ENCODE measurements at regions not wholly inside any gene's neighbourhood (a gene's known extent, or its start where the extent isn't known, plus 50 kb on each side); places are given as distances from the start of the nearest gene placed in this dataset.

DNA sequence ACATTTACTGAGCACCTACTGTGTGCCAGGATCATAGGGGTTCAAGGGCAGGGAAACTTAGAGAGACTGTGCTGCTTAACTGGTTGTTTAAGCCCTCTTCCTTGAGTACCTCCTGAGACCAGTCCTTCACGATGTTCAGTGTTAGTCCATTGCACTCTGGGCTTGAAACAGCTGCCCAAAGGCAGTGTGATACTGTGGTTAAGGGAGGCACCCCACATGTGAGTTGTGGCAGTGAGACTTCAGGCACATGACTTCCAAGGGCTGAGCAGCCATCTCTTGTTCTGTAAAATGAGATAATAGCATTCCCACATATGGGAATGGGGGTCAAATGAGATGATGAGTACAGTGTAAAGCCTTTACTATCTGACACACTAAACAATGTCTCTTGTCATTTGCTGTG, 75.1 kb downstream of the LINGO1 start:
- no peak for DNase-seq (ENCODE audit: low read depth in 2 of 2)
- TF ChIP-seq, protein P1, sequence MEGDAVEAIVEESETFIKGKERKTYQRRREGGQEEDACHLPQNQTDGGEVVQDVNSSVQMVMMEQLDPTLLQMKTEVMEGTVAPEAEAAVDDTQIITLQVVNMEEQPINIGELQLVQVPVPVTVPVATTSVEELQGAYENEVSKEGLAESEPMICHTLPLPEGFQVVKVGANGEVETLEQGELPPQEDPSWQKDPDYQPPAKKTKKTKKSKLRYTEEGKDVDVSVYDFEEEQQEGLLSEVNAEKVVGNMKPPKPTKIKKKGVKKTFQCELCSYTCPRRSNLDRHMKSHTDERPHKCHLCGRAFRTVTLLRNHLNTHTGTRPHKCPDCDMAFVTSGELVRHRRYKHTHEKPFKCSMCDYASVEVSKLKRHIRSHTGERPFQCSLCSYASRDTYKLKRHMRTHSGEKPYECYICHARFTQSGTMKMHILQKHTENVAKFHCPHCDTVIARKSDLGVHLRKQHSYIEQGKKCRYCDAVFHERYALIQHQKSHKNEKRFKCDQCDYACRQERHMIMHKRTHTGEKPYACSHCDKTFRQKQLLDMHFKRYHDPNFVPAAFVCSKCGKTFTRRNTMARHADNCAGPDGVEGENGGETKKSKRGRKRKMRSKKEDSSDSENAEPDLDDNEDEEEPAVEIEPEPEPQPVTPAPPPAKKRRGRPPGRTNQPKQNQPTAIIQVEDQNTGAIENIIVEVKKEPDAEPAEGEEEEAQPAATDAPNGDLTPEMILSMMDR (IDR thresholded peaks at IDR 0.05; ENCODE audit: low read depth, low read length), result no peak

DNA sequence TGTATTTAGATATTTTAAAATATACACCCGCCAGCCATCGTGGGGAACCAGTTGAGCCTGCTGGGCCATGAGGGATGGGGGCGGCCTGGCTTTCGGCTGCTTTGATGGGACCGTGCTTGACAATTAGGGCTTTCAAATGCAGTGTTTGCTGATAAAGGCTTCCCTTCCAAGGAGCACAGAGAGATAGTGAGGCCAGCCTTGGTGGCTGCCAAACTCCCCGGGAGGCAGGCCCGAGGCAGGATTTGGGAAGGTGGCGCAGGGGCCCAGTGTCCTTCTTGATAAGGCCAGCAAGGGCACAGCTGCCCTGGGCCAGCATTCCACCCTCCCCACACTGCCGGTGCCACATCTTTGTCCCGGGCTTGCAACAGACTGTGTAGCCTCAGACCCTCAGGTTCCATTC, 75.6 kb downstream of the LINGO1 start:
- TF ChIP-seq, protein P1 (IDR thresholded peaks at IDR 0.05; ENCODE audit: low read depth, low read length), result no peak
- no peak overlapping the region for H3K4me3 ChIP-seq (replicated peaks in 1 of 2; ENCODE audit: low read depth in 2 of 2, low read length in 2 of 2)
- no peak for DNase-seq (ENCODE audit: low read depth in 2 of 2)

More for the DNA sequence above, 75.1 kb downstream of the LINGO1 start:
- H3K4me3 ChIP-seq (replicated peaks in 1 of 2; ENCODE audit: low read depth in 2 of 2, low read length in 2 of 2), result no peak overlapping the region

DNA sequence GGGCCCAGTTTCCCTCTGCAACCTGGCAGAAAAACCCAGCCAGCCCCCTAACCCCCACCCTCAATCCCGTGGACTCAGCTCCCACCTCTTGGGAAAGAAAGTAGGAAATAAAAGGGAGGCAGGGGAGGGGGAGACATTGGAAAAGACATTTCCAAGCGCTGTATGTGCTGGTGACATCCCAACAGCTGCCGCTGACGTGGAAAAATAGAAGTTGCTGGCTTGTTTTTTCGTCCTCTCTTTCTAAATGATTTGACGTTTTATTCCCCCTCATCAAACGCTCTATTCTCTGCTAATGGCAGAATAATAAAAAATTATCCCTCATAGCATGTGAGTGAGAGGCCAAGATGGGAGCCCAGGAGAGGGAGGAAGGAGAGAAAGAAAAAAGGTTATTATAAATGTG, 76.1 kb downstream of the LINGO1 start:
- no peak overlapping the region for H3K4me3 ChIP-seq (replicated peaks in 1 of 2; ENCODE audit: low read depth in 2 of 2, low read length in 2 of 2)
- TF ChIP-seq, protein P1 (IDR thresholded peaks at IDR 0.05; ENCODE audit: low read depth, low read length), result no peak
- no peak for DNase-seq (ENCODE audit: low read depth in 2 of 2)

DNA sequence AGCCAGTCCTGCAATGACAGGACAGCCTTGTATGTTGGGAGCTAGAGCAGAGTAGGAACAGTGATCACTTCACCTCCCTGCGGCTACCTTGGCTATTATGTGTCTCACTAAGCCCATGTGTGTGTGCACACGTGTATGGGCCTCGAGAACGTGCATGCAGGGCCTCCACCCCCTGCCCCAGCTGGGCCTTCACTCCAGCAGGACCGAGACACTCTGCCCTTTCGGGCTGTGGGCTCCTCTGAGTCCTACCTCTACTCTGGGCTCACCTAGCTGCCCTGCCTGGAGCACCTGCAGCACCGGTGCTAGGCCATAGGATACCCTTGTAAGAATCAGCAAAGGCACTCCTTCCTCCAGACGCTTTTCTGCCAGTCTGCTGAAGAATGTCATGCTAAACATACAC, 77.5 kb downstream of the LINGO1 start:
- TF ChIP-seq, protein P1 (IDR thresholded peaks at IDR 0.05; ENCODE audit: low read depth, low read length), result no peak
- no peak for DNase-seq (ENCODE audit: low read depth in 2 of 2)
- no peak overlapping the region for H3K4me3 ChIP-seq (replicated peaks in 1 of 2; ENCODE audit: low read depth in 2 of 2, low read length in 2 of 2)

DNA sequence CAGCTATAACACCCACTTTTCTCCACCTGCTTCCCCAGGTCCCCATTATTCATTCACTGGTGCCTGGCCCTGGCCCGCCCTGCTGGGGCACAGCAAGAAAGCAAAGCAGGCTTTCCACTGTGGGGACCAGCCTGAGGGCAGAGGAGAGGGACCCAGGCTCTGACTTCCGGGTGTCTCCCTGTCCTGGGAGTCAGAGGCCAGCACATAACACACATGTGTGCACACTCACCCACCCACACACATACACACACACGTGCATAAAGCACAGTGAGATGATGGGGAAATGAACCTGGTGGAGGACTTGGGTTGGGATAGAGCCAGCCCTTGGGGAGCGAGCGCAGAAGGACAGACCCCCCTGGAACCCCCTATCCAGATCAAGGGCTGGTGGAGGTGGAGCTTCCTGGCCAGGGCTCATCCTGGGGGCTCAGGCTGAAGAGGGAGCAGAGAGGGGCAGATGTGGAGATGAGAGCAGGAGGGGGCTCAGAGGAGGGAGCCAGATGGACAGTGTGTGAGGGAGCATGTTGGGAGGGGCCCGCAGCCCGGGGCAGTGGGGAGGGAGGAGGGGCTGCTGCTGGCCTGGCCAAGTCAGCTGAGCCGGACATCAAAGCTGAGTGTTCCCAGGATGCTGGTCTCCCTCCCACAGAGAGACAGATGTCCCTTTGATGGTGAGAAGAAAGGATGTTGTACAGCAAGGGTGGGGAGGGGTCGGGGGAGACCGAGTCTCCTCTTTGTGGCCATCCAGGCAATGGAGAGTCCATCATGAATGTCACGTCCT, 78.2 kb downstream of the LINGO1 start:
- H3K4me3 ChIP-seq (replicated peaks in 1 of 2; ENCODE audit: low read depth in 2 of 2, low read length in 2 of 2), result no peak overlapping the region
- no peak for DNase-seq (ENCODE audit: low read depth in 2 of 2)
- TF ChIP-seq, protein P1 (IDR thresholded peaks at IDR 0.05; ENCODE audit: low read depth, low read length), result no peak

- no peak overlapping the region for H3K4me3 ChIP-seq (replicated peaks in 1 of 2; ENCODE audit: low read depth in 2 of 2, low read length in 2 of 2)
- DNase-seq (ENCODE audit: low read depth in 2 of 2), result no peak
- TF ChIP-seq, protein P1 (IDR thresholded peaks at IDR 0.05; ENCODE audit: low read depth, low read length), result no peak
Measured at GRCh38 chr15:77553695-77554094, 79.0 kb downstream of the LINGO1 start.

- no peak overlapping the region for H3K4me3 ChIP-seq (replicated peaks in 1 of 2; ENCODE audit: low read depth in 2 of 2, low read length in 2 of 2)
- TF ChIP-seq, protein P1 (IDR thresholded peaks at IDR 0.05; ENCODE audit: low read depth, low read length), result no peak
- no peak for DNase-seq (ENCODE audit: low read depth in 2 of 2)
Measured at GRCh38 chr15:77553257-77553656, 79.5 kb downstream of the LINGO1 start.
